MM.1S (cell line): ENCODE measurements at regions not wholly inside any gene's neighbourhood (a gene's known extent, or its start where the extent isn't known, plus 50 kb on each side); places are given as distances from the start of the nearest gene placed in this dataset.

Experiments
- EZH2 ChIP-seq: fragments of 300-600 bp; sonication (generic); optimal IDR thresholded peaks from 2 replicates; pipeline ENCODE3; 2017; ENCODE audit warnings: low read depth, mild to moderate bottlenecking, antibody characterized with exemption, low read length, mixed read lengths
- TF ChIP-seq, protein P1 (sequence below): fragments of 300-600 bp; sonication (generic); IDR thresholded peaks from 2 replicates; pipeline ENCODE4 v1.5.1; 2016; ENCODE audit warnings: antibody characterized with exemption, low read length, mixed read lengths

DNA sequence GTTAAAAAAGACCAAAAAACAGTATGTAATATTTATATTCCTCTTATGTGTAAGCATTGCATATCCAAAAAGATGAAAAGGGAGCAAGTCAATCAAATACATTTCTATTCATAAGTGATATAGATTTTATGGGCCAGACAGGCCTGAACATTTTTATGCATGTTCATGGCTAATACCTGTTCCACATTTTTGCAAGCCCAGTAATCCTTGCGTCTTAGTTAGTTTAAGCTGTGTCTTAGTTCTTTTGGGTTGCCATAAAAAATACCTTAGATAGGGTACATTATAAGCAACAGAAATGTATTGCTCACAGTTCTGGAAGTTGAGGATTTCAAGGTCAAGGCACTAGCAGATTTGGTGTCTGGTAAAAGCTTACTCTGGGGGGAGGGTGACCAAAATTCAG, 342.1 kb downstream of the TAF11L14 start:
- TF ChIP-seq, protein P1, sequence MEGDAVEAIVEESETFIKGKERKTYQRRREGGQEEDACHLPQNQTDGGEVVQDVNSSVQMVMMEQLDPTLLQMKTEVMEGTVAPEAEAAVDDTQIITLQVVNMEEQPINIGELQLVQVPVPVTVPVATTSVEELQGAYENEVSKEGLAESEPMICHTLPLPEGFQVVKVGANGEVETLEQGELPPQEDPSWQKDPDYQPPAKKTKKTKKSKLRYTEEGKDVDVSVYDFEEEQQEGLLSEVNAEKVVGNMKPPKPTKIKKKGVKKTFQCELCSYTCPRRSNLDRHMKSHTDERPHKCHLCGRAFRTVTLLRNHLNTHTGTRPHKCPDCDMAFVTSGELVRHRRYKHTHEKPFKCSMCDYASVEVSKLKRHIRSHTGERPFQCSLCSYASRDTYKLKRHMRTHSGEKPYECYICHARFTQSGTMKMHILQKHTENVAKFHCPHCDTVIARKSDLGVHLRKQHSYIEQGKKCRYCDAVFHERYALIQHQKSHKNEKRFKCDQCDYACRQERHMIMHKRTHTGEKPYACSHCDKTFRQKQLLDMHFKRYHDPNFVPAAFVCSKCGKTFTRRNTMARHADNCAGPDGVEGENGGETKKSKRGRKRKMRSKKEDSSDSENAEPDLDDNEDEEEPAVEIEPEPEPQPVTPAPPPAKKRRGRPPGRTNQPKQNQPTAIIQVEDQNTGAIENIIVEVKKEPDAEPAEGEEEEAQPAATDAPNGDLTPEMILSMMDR = no peak
- TF ChIP-seq EZH2 = no peak
